LNCaP clone FGC (cell line): ENCODE measurements at regions not wholly inside any gene's neighbourhood (a gene's known extent, or its start where the extent isn't known, plus 50 kb on each side); places are given as distances from the start of the nearest gene placed in this dataset.
"Not testable (repeated sequence)": the region's sequence is repeated elsewhere in the genome, so short reads cannot be mapped to it uniquely, and the experiment has no call there.

ENCODE experiments used
- DNase-seq: peaks from one replicate; pipeline ENCODE4 v3.0.0-alpha.2; 2011; ENCODE audit warnings: low read depth
- H3K4me3 ChIP-seq: 2 replicates; pipeline ENCODE4 v1.5.1; 2011; ENCODE audit warnings: mild to moderate bottlenecking, low read depth, low read length, control low read depth
- CTCF ChIP-seq: IDR thresholded peaks from 2 replicates; pipeline ENCODE4 v1.5.1; 2012; ENCODE audit warnings: mild to moderate bottlenecking; ENCODE audit not compliant: control insufficient read depth, insufficient read depth; ENCODE audit errors: extremely low read depth

DNA sequence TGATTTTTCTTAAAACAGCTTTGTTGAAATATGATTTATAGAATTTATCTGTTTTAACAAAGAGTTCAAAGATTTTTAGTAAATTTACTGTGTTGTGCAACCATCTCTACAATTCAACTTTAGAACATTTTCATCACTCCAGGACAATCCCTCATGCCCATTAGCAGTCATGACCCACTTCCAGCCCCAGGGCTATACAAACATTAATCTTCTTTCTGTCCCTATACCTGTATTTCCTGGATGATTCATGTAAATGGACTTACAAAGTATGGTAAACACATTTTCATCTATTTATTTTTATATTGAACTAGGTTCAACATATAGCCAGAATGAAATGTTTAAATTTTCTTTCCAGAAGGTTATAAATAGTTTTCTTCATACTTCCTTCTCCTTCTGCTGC, 127.8 kb upstream of the CCDC180 start:
- no peak overlapping the region for H3K4me3 ChIP-seq
- DNase-seq, result no peak
- no peak for TF ChIP-seq CTCF

DNA sequence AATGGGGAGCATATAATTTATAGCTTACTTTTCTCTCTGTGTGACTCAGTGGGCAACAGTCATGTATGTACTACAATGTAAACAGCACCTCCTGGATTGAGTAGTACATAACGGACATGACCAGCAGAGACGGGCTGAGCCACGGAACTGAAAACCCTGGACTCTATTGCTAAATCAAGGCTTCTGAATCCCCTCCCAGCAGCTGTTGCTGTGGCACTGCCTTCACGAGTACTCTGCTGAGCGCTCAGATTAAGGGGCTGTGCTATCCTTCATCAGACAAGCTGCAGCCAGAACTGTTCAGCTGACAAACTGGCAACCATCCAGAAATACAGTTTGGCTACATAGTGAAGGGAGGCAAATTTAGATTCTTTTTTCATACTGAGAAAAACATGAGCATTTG, 131.3 kb upstream of the CCDC180 start:
- no peak for DNase-seq
- H3K4me3 ChIP-seq, result no peak overlapping the region
- no peak for TF ChIP-seq CTCF

- not testable (repeated sequence) for H3K4me3 ChIP-seq, DNase-seq
Observed at GRCh38 chr9:97168174-97168573, 129.2 kb upstream of the CTSV start.

GRCh38 chr9:97166496-97167138, 127.7 kb upstream of the CTSV start:
- not testable (repeated sequence) for H3K4me3 ChIP-seq, DNase-seq

DNA sequence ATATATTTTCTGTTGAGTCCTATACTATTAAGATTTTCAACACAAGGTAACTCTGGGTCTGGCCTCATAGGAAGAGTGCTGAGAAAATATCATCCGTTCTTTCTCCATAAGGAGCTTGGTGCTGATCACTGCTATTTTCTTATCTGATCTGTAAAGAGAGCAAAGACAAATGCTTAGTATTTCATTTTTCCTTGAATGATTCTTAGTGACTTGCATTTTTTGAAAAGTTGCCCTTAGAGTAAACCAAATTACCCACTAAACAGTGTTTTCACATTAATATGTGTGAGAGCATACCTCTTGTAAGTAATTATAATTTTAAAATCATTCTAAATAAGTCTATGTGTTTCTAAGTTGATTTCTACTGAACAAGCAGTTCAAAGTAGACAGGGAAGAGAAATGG, 121.3 kb upstream of the CTSV start:
- H3K4me3 ChIP-seq, result no peak overlapping the region
- no peak for DNase-seq
- TF ChIP-seq CTCF, result no peak

GRCh38 chr9:97158722-97159121, 119.8 kb upstream of the CTSV start:
- not testable (repeated sequence) for H3K4me3 ChIP-seq, DNase-seq

DNA sequence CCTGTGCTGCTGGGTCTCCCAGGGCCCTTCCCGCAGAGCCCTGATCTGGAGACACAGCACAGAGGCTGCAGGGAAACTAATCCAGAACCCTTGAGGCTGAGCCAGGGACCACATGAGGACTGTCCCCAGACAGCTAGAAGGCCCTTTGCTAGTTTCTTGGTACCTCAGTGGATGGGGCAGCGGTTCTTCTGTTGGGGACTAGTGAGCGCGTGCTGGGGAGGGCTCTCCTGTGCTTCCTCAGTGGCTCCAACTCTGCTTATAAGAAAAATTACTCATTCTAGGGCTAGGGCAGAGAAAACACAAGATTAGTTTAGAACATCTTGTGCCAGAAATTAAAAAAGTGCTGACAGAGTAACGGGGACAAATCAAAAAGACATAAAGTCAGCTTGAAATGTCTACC, 116.5 kb upstream of the CTSV start:
- H3K4me3 ChIP-seq, DNase-seq: not testable (repeated sequence)

- no peak for DNase-seq
- no peak overlapping the region for H3K4me3 ChIP-seq
- TF ChIP-seq CTCF, result no peak
Observed at GRCh38 chr9:97153967-97154366, 115.0 kb upstream of the CTSV start.

- not testable (repeated sequence) for H3K4me3 ChIP-seq, DNase-seq
Observed at GRCh38 chr9:97153160-97153559, 114.2 kb upstream of the CTSV start.

DNA sequence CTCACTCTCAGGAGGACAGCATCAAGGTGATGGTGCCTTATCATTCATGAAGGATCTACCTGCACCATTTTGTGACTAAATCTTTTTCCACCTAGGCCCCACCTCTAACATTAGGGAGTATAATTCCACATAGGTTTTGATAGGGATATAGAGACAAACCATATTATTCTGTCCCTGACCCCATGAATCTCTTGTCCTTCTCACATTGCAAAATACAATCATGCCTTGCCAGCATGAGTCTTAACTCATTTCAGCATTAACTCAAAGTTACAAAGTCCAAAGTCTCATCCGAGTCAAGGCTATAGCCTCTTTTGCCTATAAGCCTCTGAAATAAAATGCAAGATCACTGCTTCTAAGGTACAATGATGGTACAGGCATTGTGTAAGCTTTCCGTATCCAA, 111.5 kb upstream of the CTSV start:
- DNase-seq, H3K4me3 ChIP-seq: not testable (repeated sequence)

DNA sequence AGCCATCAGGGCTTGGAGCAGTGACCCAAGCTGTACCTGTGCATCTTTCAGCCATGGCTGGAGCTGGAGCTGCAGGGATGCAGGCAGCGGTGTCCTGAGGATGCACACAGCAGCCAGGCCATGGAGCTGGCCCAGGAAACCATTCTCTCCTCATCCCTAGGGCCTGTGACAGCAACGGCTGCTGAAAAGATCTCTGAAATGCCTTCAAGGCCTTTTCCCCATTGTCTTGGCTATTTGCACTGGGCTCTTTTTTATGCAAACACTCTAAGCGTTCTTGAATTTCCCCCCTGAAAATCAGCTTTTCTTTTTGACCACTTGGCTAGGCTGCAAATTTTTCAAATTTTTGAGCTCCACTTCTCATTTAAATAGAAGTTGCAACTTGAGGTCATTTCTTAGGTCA, 109.5 kb upstream of the CTSV start:
- H3K4me3 ChIP-seq, DNase-seq: not testable (repeated sequence)

DNA sequence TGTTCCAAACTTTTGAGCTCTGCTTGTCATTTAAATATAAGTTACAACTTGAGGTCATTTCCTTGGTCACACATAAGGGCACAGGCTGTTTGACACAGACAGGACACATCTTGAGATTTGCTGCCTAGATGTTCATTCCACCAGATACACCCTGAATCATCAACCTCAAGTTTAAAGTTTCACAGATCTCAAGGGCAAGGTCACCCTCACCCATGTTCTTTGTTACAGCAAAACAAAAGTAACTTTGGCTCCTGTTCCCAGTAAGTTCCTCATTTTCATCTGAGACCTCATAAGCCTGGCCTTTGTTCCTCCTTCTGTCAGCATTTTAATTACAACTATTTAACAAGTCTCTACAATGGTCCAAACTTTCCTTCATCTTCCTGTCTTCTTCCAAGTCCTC, 106.7 kb upstream of the CTSV start:
- H3K4me3 ChIP-seq, DNase-seq: not testable (repeated sequence)
